HG03064 (cell line): ENCODE measurements at regions not wholly inside any gene's neighbourhood (a gene's known extent, or its start where the extent isn't known, plus 50 kb on each side); places are given as distances from the start of the nearest gene placed in this dataset.
"Not testable (repeated sequence)": the region's sequence is repeated elsewhere in the genome, so short reads cannot be mapped to it uniquely, and the experiment has no call there.

Source experiments
- ATAC-seq: cut with Tn5 transposase; IDR thresholded peaks from one replicate; pipeline ENCODE4 v1.9.1; 2021; ENCODE audit warnings: low read depth; ENCODE audit not compliant: unreplicated experiment

DNA sequence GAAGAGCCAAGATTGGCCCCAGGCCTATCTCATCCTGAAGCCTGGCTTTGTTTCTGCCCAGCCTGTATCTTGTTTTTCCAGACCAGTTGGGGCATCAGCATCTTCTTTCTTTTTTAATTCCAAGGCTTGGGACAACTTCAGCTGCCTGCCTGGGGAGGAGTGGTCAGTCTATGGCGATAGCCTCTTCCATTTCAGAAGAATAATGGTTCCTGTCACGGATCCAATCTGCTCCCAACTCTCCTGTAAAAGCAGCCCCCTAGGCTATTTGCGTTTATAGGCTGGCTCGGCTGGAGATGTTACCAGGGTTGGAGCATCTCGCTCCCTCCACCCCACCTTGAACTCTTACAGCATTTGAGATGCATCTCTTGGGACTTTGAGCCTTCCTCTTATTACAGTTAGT is 145.2 kb upstream of the CADM1 start:
- ATAC-seq = no peak

DNA sequence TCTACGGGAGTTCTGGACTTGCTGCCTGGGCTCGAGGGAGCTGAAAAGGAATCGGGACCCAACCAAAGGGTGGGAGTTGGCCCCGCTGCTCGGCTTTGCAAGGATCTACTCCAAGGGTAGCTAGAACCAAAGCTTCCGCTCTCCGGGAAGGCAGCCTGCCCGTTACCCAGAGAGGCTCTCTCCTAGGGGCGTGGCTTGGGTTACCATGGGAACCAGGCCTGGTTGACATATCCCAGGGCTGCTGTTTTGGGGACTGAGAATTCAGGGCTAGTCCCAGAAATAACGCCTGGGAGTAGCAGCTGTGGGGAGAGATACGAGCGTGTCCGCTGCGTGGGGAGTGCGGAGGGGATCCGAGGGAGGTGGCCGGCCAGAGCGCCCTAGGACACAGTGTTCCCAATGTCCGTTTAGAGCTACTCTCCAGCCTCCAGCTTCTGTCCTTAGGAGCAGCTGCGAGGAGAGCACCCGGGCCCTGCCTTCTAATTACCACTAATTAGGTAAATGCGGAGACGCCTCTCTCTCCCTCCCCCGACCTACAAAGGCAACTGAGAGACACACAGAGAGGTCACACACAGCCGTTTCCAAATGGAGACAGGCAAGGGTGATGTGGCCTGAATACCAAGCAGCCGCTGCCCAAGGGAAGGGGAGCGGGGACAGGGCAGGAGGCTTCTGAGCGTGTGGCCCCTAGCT is 141.6 kb upstream of the CADM1 start:
- ATAC-seq = no peak

DNA sequence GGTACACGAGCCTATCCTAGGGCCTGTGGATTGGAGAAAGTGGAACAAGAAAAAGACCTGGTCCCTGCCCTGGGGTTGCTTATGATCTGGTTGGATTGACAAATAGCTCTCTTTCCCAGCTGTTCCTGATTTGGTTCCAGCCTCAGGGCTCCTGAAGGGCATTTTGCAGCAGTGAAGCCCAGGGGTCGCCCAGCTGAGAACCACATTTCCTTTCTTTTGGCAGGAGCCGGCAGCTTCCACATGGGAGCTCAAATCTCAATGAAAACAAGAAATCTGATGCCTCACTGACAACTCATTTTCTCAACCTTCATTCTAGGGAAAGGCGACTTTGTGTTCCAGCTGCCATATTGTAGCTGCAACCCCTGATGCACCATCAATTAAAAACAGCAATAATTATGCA is 140.6 kb upstream of the CADM1 start:
- no peak for ATAC-seq

- ATAC-seq = no peak
These were observed 139.5 kb upstream of the CADM1 start for GRCh38 chr11:115643549-115644270.

DNA sequence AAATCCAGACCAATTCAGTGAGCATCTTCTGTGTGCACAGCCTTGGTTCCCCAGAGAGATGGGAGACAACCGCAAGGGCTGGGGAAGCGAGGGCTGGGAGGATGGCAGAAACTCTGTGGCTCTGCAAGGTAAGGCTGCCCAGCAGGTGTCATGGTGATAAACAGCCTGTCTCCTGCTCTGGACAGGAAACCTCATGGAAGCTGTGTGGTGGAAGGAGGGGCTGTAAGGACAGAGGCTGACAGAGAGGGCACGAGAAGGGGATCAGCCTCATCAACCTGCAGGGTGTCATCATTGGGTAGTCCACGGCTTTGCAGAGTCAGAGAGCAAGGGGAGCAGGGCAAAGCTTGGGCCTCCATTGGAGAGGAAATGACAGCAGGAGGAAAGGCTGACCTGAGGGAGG is 138.4 kb upstream of the CADM1 start:
- no peak for ATAC-seq

DNA sequence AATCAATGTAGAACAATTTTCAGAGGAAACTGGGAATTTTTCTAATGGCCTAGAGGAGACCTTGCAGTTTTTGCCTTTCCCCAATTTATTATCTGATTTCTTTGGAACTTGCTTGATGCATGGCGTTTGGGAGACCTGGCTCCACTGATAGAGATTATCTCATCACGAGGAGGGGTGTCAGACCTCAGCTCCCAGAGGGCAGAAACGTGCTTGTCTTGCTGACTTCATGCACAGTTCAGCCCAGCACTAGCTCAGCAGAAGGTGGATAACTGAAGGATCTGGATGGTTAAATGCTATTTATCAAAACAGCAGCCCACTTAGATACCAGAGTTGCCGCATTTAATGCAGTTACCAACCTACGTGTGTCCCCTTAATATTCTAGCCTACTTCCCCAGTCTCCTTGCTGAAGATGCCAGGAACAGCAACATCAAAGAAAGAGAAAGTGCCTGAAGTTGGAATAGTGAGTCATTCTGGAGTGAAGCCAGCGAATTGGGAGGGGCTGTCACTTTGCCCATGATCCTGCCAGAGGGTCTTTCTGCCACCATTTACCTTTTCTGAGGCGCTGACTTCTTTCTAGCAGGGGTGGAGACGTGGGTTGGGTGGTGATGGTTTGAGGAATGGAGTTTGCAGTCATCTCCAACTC is 133.5 kb upstream of the CADM1 start:
- no peak for ATAC-seq

- no peak for ATAC-seq
These were observed 132.7 kb upstream of the CADM1 start for GRCh38 chr11:115636753-115637527.

DNA sequence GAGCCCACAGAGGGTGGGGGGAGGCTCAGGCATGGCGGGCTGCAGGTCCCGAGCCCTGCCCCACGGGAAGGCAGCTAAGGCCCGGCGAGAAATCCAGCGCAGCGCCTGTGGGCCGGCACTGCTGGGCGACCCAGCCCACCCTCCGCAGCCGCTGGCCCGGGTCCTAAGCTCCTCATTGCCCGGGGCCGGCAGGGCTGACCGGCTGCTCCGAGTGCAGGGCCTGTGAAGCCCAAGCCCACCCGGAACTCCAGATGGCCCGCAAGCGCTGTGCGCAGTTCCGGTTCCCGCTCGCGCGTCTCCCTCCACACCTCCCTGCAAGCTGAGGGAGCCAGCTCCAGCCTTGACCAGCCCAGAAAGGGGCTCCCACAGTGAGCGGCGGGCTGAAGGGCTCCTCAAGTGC is 129.8 kb upstream of the CADM1 start:
- ATAC-seq = not testable (repeated sequence)

DNA sequence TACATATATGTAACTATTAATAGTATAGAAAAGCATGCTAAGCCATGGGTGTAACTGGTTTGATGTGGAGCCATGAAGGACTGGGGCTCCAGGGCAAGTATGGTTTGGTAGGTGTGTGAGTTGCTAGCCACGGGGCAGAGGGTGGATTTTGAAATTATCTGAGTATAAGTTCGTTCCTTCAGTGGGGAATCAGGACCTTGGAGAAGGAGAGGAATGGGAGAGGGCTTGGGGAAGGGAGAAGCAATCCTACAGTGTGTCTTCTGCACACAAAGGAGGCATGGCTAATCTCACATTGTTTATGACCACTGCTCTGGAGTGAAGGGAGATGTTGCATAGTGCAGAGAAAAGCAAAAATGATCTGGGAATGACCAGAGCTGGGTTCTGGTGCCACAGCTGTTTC is 127.8 kb upstream of the CADM1 start:
- no peak for ATAC-seq

- ATAC-seq = no peak
These were observed 127.4 kb upstream of the CADM1 start for GRCh38 chr11:115631609-115632008.

DNA sequence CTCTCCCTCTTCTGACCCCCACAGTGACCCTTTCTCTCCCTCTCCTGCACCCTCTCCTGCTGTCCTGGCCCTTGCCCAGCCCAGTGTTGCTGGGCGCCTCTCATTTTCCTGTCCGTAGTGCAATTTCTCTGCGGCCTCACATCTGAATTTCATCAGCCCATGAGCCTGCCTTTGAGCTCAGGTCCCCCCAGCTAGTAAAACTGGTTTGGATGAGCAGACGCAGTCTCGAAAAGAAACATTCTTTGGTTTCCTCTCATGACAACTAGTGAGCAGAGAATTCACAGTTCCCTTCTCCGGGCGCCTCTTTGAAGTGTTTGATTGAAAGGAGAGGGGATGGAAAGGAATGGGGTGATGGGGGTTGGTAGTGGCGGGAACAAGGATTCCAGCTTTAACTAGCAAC is 126.0 kb upstream of the CADM1 start:
- ATAC-seq = no peak

DNA sequence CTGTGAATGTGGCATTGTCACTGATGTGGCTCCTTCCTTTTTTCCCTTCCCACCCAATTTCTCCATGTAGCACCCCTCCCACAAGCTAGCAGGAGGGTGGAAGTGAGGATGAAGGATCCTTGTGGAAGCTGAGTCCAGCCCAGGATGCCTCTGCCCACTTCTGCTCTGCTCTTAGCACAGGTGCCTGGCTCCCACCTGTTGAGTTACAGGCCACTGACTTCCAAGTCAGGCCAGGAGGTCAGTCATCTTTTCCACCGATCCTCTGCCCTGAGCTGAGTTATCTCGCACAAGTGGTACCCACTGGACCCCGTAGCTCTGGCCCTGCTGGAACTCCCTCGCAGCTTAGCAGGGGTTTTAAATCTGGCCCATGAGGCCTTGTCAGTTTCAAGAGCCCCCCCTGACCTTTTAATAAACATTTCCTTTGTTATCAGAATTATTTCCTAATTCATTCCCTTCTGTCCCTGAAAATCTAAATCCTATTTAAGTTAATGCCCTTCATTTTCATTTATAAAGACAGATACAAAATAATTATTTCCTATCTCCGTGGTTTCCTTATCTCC is 125.3 kb upstream of the CADM1 start:
- ATAC-seq = no peak

DNA sequence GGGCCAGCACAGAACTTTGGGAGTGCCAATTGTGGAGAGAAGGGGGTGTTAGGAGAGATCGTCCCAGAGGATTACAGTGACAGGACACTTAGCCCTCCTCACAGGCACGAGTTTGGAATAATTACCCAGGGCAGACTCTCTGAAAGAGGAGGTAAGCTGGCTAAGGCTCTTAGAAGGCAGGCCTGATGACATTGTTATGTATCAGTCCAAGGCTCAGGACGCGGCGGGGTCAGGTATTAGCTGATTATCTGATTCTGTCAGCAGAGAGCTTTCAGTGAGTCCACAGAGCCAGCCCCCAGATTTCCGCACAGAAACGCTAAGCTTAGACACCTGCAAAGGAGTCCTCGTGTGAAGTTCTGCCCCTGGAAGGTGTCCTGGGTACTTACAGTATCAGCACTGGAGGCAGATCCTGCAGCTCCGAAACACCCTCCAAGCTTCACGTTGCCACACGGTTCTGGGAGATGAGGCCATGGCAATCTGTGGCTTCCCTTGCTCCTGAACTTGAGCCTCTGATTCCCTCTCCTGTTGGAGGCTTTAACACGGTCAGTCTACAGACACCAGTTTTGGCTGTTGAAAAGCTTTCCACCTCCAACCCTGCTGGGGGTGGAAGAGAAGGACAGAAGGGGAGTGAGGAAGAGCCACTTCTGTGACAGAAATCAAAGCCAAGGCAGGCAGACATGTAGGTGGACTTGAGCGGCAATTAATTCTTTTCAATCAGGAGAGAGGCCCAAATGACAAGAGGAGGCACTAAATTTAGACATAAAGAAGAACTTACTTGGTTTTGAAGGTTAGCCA is 123.6 kb upstream of the CADM1 start:
- ATAC-seq = no peak

DNA sequence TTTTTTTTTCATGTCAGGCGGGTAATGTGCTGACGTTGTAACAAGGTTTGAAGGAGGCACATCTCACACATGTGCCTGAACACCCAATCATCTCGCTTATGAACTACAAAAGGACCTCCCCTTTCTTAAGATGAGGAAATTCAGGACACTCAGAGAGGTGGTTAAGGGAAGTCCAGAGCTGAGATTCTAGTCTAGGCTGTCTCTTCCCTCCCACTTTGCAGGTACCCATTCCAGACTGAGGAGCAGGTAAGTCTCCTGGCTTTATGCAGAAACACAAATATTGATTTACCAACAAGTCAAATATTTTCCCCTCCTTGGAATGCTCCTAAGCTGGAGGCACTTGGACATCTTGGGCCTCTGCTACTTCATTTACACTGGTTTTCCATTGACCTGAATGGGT is 122.9 kb upstream of the CADM1 start:
- ATAC-seq = no peak

DNA sequence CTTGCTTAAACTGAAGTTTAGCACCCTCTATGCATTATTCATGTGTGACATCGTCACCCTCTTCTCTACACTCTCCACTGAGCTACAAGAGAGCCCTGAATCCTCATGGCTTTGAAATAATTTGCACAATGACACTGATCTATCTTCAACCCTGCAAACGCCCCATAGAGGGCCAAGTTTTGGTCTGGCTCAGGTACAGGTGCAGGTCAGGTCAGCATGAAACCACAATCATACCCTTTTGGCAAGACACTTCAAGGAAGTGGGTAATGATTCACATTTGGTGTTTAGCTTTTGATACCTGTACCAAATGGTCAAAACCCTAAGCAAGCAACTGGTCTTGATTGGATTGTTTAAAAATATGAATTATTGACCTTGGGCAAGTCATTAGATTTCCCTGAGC is 122.2 kb upstream of the CADM1 start:
- no peak for ATAC-seq

DNA sequence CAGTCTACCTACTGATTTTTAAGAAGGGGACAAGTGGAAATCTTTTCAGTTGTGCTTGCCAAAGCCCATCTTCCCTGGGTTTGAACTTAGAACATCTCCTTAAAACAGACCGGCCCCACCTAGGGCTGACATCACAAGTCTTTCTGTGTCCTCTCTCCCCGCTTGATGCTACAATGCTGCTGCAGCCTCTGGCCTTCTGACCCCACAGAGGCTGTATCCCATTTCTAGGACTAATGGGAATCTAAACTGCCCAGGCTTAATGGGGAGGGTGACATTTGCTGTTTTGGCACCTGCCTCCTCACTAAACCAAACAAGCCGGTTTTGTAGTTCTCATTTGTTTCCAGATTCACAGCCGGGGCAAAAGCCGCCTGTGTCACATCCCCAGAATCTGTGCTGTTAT is 121.3 kb upstream of the CADM1 start:
- no peak for ATAC-seq

- ATAC-seq = no peak
These were observed 119.8 kb upstream of the CADM1 start for GRCh38 chr11:115624065-115624464.

GRCh38 chr11:115623021-115623451 is 118.8 kb upstream of the CADM1 start:
- no peak for ATAC-seq

- no peak for ATAC-seq
These were observed 114.2 kb upstream of the CADM1 start for GRCh38 chr11:115618428-115618827.

DNA sequence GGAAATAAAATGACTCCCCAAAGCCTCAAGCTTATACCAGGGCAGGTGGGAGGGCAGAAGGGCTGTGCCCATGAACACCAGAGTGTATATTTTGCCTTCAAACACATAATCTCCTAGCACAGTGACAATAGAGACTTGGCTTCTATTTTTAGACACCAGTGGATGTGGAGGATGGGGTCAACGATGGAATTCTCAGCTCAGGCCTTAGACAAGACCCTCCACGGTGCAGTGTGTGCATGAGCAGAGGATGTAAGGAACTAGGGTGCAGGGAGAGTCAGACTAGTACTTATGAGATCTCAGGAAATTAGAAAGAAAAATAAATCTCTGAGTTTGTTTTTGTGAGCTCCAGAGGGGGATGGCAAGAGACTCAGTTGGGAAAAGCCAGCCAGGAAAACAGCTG is 113.6 kb upstream of the CADM1 start:
- ATAC-seq = no peak
